Thoracic aorta (tissue), 2 donors: ENCODE measurements at regions not wholly inside any gene's neighbourhood (a gene's known extent, or its start where the extent isn't known, plus 50 kb on each side); places are given as distances from the start of the nearest gene placed in this dataset.

Experiments used
- ATAC-seq: fragments of 150-250 bp; one replicate; pipeline ENCODE4 v1.8.0; 2017; ENCODE audit warnings: low read depth; ENCODE audit not compliant: insufficient number of reproducible peaks, low FRiP score
- DNase-seq: peaks from one replicate; pipeline ENCODE4 v3.0.0-alpha.2; 2020; ENCODE audit warnings: low spot score
- H3K27ac ChIP-seq, 2 donors: fragments of 200-600 bp; sonication (generic); 1 replicate in 1 of 2; 2 replicates in 1 of 2; pipeline ENCODE4 v1.5.1; 2016; ENCODE audit warnings: mild to moderate bottlenecking in 2 of 2, moderate library complexity in 2 of 2
- H3K27me3 ChIP-seq: fragments of 200-600 bp; sonication (generic); replicated peaks from 2 replicates; pipeline ENCODE4 v1.6.0; 2016; ENCODE audit warnings: mild to moderate bottlenecking; ENCODE audit not compliant: insufficient read depth
- H3K36me3 ChIP-seq: fragments of 200-600 bp; sonication (generic); one replicate; pipeline ENCODE4 v1.5.1; 2016
- H3K4me1 ChIP-seq, 2 donors: fragments of 200-600 bp; sonication (generic); 1 replicate in 1 of 2; 2 replicates in 1 of 2; pipeline versions ENCODE4 v1.5.1 to v1.6.0; 2016; ENCODE audit warnings: low read depth in 2 of 2, mild to moderate bottlenecking in 1 of 2; ENCODE audit not compliant: control insufficient read depth in 1 of 2
- H3K4me3 ChIP-seq: fragments of 200-600 bp; sonication (generic); 2 replicates; pipeline ENCODE4 v1.5.1; 2016; ENCODE audit warnings: mild to moderate bottlenecking
- H3K9me3 ChIP-seq: fragments of 200-600 bp; sonication (generic); 2 replicates; pipeline ENCODE4 v1.5.1; 2016
- CTCF ChIP-seq: fragments of 200-600 bp; sonication (generic); IDR thresholded peaks from one replicate; pipeline ENCODE4 v1.5.1; 2019; ENCODE audit warnings: antibody characterized with exemption

GRCh38 chr13:50671497-50671850 is 172.0 kb downstream of the DLEU7 start:
- H3K9me3 ChIP-seq: no peaks in the 10 kb centered on the region
- no peak for TF ChIP-seq CTCF
- no peaks in the 10 kb centered on the region for H3K4me1 ChIP-seq
- no peak overlapping the region for H3K4me3 ChIP-seq
- H3K27ac ChIP-seq: no peak overlapping the region
- no peaks in the 10 kb centered on the region for H3K27me3 ChIP-seq
- DNase-seq (no peak), ATAC-seq (no peak)
- H3K36me3 ChIP-seq: no peaks in the 10 kb centered on the region

- Histone ChIP-seq H3K36me3 (no peaks in the 10 kb centered on the region), H3K9me3 (no peaks in the 10 kb centered on the region), H3K27ac (no peak overlapping the region), H3K4me1 (no peaks in the 10 kb centered on the region), H3K4me3 (no peak overlapping the region), H3K27me3 (no peaks in the 10 kb centered on the region)
- no peak for TF ChIP-seq CTCF
- DNase-seq (no peak), ATAC-seq (no peak)
Measured at GRCh38 chr13:50672025-50672424, 171.5 kb downstream of the DLEU7 start.

- Histone ChIP-seq H3K4me3 (no peak overlapping the region), H3K27ac (no peak overlapping the region), H3K27me3 (no peaks in the 10 kb centered on the region), H3K9me3 (no peaks in the 10 kb centered on the region), H3K36me3 (no peaks in the 10 kb centered on the region), H3K4me1 (no peaks in the 10 kb centered on the region)
- ATAC-seq: no peak
- no peak for TF ChIP-seq CTCF
- no peak for DNase-seq
Measured at GRCh38 chr13:50675651-50676050, 167.8 kb downstream of the DLEU7 start.

GRCh38 chr13:50676602-50677001 is 166.9 kb downstream of the DLEU7 start:
- no peak overlapping the region for H3K27ac ChIP-seq

GRCh38 chr13:50677258-50677657 is 166.2 kb downstream of the DLEU7 start:
- Histone ChIP-seq H3K9me3 (no peaks in the 10 kb centered on the region), H3K27ac (no peak overlapping the region), H3K27me3 (no peaks in the 10 kb centered on the region), H3K4me1 (no peaks in the 10 kb centered on the region), H3K36me3 (no peaks in the 10 kb centered on the region), H3K4me3 (no peak overlapping the region)
- ATAC-seq (no peak), DNase-seq (no peak)
- no peak for TF ChIP-seq CTCF

More at GRCh38 chr13:50676602-50677001, 166.9 kb downstream of the DLEU7 start:
- Histone ChIP-seq H3K4me1 (no peaks in the 10 kb centered on the region), H3K36me3 (no peaks in the 10 kb centered on the region), H3K9me3 (no peaks in the 10 kb centered on the region), H3K4me3 (no peak overlapping the region), H3K27me3 (no peaks in the 10 kb centered on the region)
- ATAC-seq: no peak
- no peak for DNase-seq
- no peak for TF ChIP-seq CTCF
